SHP77 (cell line): ENCODE measurements at regions not wholly inside any gene's neighbourhood (a gene's known extent, or its start where the extent isn't known, plus 50 kb on each side); places are given as distances from the start of the nearest gene placed in this dataset.

ENCODE experiments used
- DNase-seq, 2 experiments: peaks; one replicate each; lab custom pipeline; 2025; lab: John Stamatoyannopoulos, UW

- DNase-seq = no peak
Observed at GRCh38 chr4:10982305-10982704, 297.7 kb upstream of the CLNK start.

- DNase-seq = no peak
Observed at GRCh38 chr4:10981576-10981975, 297.0 kb upstream of the CLNK start.

- no peak for DNase-seq
Observed at GRCh38 chr4:10981096-10981495, 296.5 kb upstream of the CLNK start.

- DNase-seq = no peak
Observed at GRCh38 chr4:10979032-10979431, 294.5 kb upstream of the CLNK start.

- DNase-seq = no peak
Observed at GRCh38 chr4:10977534-10977933, 293.0 kb upstream of the CLNK start.

- DNase-seq = no peak
Observed at GRCh38 chr4:10974371-10974770, 289.8 kb upstream of the CLNK start.

GRCh38 chr4:10973686-10974085 is 289.1 kb upstream of the CLNK start:
- DNase-seq = no peak

- DNase-seq = no peak
Observed at GRCh38 chr4:10971800-10972401, 287.3 kb upstream of the CLNK start.

GRCh38 chr4:10965196-10965595 is 280.6 kb upstream of the CLNK start:
- no peak for DNase-seq

- no peak for DNase-seq
Observed at GRCh38 chr4:10963958-10964703, 279.6 kb upstream of the CLNK start.

GRCh38 chr4:10963241-10963640 is 278.7 kb upstream of the CLNK start:
- DNase-seq = no peak

- no peak for DNase-seq
Observed at GRCh38 chr4:10962246-10962645, 277.7 kb upstream of the CLNK start.

GRCh38 chr4:10960389-10960788 is 275.8 kb upstream of the CLNK start:
- DNase-seq = peak; percentile 81 to 82

- DNase-seq = no peak
Observed at GRCh38 chr4:10959586-10959985, 275.0 kb upstream of the CLNK start.

- no peak for DNase-seq
Observed at GRCh38 chr4:10958226-10958856, 273.8 kb upstream of the CLNK start.

- DNase-seq = no peak
Observed at GRCh38 chr4:10951306-10951705, 266.7 kb upstream of the CLNK start.

GRCh38 chr4:10949039-10949733 is 264.6 kb upstream of the CLNK start:
- DNase-seq = no peak

- DNase-seq = no peak
Observed at GRCh38 chr4:10947898-10948297, 263.3 kb upstream of the CLNK start.

- no peak for DNase-seq
Observed at GRCh38 chr4:10944321-10944720, 259.8 kb upstream of the CLNK start.

GRCh38 chr4:10942156-10942555 is 257.6 kb upstream of the CLNK start:
- DNase-seq = no peak

- DNase-seq = no peak
Observed at GRCh38 chr4:10929818-10930217, 245.2 kb upstream of the CLNK start.

- no peak for DNase-seq
Observed at GRCh38 chr4:10925996-10926395, 241.4 kb upstream of the CLNK start.

GRCh38 chr4:10924274-10924673 is 239.7 kb upstream of the CLNK start:
- DNase-seq = no peak
